ENCODE measurements at regions not wholly inside any gene's neighbourhood (a gene's known extent, or its start where the extent isn't known, plus 50 kb on each side); places are given as distances from the start of the nearest gene placed in this dataset.

- TF ChIP-seq CREB1 (CRISPR knock-in tag; IDR thresholded peaks at IDR 0.05), result no peak
- no peak for TF ChIP-seq CTCF (IDR thresholded peaks at IDR 0.05)
- TF ChIP-seq IRF2 (CRISPR knock-in tag; IDR thresholded peaks at IDR 0.05; ENCODE audit: borderline replicate concordance, low read depth), result no peak
- TF ChIP-seq ZNF671 (CRISPR knock-in tag; IDR thresholded peaks at IDR 0.05), result no peak
- TF ChIP-seq SMAD3 (CRISPR knock-in tag; IDR thresholded peaks at IDR 0.05; ENCODE audit: borderline replicate concordance), result no peak
- no peak for TF ChIP-seq KAT7 (CRISPR knock-in tag; IDR thresholded peaks at IDR 0.05; ENCODE audit: borderline replicate concordance)
- no peak for TF ChIP-seq ZNF416 (CRISPR knock-in tag; IDR thresholded peaks at IDR 0.05)
- TF ChIP-seq CREM (CRISPR knock-in tag; IDR thresholded peaks at IDR 0.05), result no peak
- no peak for TF ChIP-seq TEAD4 (CRISPR knock-in tag; IDR thresholded peaks at IDR 0.05)
Observed at GRCh38 chr2:56012221-56012765, 88.7 kb upstream of the EFEMP1 start.
